ENCODE measurements at regions not wholly inside any gene's neighbourhood (a gene's known extent, or its start where the extent isn't known, plus 50 kb on each side); places are given as distances from the start of the nearest gene placed in this dataset.

DNA sequence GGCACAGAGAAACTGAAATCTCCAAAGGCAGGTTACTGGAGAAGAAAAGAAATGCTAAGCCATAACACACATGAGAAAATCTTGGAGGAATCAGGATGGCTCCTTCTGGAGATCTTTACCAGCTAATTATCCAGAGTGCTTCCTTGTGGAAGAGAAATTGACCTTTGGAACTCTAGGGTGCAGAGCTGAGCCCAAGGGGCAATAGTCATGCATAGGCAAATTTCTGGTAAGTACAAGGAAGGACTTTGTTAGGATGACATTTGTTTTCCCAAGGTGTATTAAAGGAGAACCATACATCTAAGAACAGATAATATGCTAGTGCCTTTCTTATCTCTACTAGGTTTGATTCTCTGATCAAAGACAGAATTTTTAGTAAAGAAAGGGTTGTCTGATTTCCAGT, 670.6 kb downstream of the DHX35 start:
- TF ChIP-seq, protein P1, sequence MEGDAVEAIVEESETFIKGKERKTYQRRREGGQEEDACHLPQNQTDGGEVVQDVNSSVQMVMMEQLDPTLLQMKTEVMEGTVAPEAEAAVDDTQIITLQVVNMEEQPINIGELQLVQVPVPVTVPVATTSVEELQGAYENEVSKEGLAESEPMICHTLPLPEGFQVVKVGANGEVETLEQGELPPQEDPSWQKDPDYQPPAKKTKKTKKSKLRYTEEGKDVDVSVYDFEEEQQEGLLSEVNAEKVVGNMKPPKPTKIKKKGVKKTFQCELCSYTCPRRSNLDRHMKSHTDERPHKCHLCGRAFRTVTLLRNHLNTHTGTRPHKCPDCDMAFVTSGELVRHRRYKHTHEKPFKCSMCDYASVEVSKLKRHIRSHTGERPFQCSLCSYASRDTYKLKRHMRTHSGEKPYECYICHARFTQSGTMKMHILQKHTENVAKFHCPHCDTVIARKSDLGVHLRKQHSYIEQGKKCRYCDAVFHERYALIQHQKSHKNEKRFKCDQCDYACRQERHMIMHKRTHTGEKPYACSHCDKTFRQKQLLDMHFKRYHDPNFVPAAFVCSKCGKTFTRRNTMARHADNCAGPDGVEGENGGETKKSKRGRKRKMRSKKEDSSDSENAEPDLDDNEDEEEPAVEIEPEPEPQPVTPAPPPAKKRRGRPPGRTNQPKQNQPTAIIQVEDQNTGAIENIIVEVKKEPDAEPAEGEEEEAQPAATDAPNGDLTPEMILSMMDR (IDR thresholded peaks at IDR 0.05) = no peak
- TF ChIP-seq POLR2A (IDR thresholded peaks at IDR 0.05) (no peak), POLR2AphosphoS5 (IDR thresholded peaks at IDR 0.05) (no peak), EP300 (IDR thresholded peaks at IDR 0.05) (no peak)

All from stomach (tissue), 4 donors.